GM12878 (cell line): ENCODE measurements at regions not wholly inside any gene's neighbourhood (a gene's known extent, or its start where the extent isn't known, plus 50 kb on each side); places are given as distances from the start of the nearest gene placed in this dataset.

Experiments
- KAT2A ChIP-seq: conservative IDR thresholded peaks from 2 replicates; pipeline ENCODE4 v1.6.1; 2011; ENCODE audit warnings: low read depth, low read length; ENCODE audit not compliant: control insufficient read depth
- MYC ChIP-seq: IDR thresholded peaks from 2 replicates; pipeline ENCODE4 v1.6.1; 2011; ENCODE audit warnings: mild to moderate bottlenecking, low read length, moderate library complexity, inconsistent platforms; ENCODE audit not compliant: insufficient read depth, insufficient replicate concordance, insufficient read length, severe bottlenecking
- SMC3 ChIP-seq: IDR thresholded peaks from 2 replicates; pipeline ENCODE4 v1.6.1; 2011; ENCODE audit warnings: low read length, improper control_type of control experiment, borderline replicate concordance
- SPI1 ChIP-seq: IDR thresholded peaks from 2 replicates; pipeline ENCODE4 v1.6.1; 2011; ENCODE audit warnings: low read depth, mild to moderate bottlenecking, low read length, moderate library complexity, borderline replicate concordance; ENCODE audit not compliant: insufficient read depth

DNA sequence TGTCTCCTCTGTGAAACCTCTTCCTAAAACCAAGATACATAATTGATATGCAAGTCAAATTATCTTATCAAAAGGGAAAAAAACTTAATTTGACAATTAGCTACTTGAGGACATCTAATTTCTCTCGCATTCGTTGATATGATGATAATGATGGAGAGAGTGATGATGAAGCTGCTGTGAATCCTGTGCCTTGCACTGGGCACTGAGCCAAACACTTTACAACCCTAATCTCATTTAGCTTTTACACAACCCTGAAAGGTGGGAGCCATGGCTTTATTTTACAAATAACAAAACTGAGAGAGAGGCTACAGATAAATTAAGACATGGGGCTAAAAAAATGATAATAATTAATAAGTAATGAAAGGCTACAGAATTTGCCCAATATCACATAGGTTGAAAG is 176.0 kb downstream of the NOC3L start:
- TF ChIP-seq SPI1: no peak
- no peak for TF ChIP-seq SMC3
- no peak for TF ChIP-seq MYC
- no peak for TF ChIP-seq KAT2A
